ENCODE measurements at regions not wholly inside any gene's neighbourhood (a gene's known extent, or its start where the extent isn't known, plus 50 kb on each side); places are given as distances from the start of the nearest gene placed in this dataset.

DNA sequence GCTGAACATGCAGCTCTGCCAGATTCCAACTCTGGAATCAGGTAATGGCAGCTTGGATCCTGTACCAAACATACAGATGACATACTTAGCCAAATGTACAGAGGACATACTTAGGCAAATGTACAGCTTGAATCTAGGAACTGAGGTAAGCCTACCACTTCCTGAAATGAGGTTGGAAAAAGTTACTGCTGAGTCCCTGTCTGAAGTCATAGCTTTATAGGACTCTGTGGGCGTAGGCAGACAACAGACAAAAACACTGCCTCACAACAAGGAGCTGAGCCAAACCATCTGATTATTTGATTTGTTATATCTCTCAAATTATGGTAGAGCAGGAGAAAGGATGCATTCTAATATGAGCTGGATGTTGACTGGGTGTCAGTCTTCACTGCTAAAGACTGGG lies 290.2 kb upstream of the TCF4 start:
- no peak for DNase-seq (ENCODE audit: low spot score)
- TF ChIP-seq, protein P1, sequence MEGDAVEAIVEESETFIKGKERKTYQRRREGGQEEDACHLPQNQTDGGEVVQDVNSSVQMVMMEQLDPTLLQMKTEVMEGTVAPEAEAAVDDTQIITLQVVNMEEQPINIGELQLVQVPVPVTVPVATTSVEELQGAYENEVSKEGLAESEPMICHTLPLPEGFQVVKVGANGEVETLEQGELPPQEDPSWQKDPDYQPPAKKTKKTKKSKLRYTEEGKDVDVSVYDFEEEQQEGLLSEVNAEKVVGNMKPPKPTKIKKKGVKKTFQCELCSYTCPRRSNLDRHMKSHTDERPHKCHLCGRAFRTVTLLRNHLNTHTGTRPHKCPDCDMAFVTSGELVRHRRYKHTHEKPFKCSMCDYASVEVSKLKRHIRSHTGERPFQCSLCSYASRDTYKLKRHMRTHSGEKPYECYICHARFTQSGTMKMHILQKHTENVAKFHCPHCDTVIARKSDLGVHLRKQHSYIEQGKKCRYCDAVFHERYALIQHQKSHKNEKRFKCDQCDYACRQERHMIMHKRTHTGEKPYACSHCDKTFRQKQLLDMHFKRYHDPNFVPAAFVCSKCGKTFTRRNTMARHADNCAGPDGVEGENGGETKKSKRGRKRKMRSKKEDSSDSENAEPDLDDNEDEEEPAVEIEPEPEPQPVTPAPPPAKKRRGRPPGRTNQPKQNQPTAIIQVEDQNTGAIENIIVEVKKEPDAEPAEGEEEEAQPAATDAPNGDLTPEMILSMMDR (IDR thresholded peaks at IDR 0.05; ENCODE audit: extremely low read depth, missing control alignments): no peak

DNA sequence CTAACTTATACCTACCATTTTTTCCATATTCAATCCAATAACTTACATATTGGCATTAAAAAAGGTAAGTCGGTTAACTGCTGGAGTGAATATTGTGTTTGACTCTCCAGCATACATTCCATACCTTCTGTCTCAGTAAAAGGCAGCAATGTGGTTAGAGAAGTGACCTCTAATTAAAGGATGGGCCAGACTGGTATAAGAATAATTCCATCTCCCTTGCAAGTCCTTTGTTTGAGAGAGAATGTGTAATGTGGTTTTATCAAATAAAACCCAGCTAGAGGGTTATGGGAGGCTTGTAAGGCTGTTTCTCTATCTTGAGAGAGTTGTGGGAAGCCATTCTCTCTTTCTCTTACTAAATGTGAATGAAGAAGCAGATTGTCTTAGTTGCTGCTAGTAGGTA lies 289.3 kb upstream of the TCF4 start:
- TF ChIP-seq, protein P1 (IDR thresholded peaks at IDR 0.05; ENCODE audit: extremely low read depth, missing control alignments): no peak
- no peak for DNase-seq (ENCODE audit: low spot score)

DNA sequence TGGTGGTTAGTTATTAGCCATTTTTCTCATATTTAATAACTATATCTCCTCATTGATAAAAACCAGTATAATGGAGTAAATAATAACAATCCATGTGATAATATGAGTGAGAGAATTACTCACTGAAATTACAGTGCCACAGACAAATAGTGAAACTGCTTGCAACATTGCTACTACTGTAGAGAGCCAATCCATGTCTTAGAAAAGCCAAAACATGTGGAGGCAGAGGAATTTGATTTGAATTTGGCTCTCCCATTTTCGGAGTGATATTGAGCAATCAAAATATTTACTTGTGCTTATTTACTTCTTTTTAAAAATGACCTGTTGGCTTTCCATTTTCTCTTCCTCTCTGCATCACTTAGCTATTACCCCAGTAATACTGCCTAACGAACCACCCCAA lies 288.3 kb upstream of the TCF4 start:
- TF ChIP-seq, protein P1 (IDR thresholded peaks at IDR 0.05; ENCODE audit: extremely low read depth, missing control alignments): no peak
- no peak for DNase-seq (ENCODE audit: low spot score)

DNA sequence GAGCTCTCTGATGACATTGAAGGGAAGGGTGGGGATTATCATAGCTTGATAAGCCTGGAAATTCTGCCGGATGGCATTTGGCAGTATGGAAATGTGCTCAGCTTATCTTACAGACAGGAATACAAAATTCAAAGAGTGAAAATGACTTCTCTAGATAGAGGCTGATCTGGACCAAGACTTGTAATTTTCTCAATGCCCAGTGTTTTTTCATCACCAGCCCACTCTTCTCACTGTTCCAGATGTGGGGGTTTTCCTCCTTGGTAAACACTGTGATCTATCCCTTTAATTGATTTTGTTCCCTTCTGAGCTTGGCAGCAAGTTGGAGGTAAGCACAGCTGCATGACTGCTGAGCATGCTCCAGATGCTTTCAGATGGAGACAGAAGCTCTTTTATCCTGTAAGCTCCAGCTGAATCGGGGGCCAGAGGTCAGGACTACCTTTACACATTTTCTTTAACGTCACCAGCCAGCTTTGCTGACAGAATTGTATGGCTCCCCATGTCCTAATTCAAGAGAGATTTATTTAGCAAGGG lies 287.4 kb upstream of the TCF4 start:
- no peak for DNase-seq (ENCODE audit: low spot score)
- TF ChIP-seq, protein P1 (IDR thresholded peaks at IDR 0.05; ENCODE audit: extremely low read depth, missing control alignments): no peak

DNA sequence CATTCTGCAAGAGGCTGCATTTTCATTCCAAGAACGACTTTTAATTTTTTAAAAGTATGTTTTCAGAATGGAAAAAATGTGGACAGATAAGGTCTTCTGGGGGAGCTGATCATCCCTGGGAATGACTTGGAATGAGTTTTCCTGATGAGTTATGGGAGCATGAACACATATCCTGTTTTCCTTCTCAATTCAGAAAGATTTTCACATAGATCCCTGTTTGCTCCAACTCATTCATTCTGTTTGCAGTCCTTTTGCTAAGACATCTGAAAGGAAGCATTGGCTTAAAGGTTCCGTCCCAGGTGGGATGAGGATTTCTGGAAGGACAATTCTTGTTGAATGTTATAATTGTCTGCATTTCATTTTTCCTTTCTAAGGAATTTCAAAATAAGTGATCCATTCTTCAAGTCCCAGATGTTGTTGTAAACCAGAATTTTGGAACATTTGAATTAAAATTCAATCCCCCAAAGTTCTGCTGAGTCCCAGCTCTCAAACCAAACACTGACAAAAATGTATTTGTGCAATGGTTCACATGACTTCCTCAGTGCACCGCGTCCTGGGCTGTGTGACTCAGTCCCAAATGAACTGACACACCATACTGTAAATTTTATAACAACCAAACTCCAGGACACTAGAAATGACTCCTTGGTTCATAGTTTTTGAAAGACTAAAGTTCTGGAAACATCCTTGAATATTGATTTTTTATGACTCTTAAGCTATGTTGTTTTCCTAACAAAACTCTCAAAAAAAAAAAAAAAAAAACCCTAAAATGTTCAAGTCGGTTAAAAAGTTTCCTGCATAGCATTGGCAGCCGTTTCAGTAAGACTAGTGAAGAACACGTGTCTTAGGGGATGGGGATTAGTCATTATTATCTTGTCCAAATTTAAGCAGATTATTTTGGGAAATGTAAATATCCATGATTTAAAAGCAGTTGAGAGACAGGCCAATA lies 281.8 kb upstream of the TCF4 start:
- TF ChIP-seq, protein P1 (IDR thresholded peaks at IDR 0.05; ENCODE audit: extremely low read depth, missing control alignments): no peak
- no peak for DNase-seq (ENCODE audit: low spot score)

DNA sequence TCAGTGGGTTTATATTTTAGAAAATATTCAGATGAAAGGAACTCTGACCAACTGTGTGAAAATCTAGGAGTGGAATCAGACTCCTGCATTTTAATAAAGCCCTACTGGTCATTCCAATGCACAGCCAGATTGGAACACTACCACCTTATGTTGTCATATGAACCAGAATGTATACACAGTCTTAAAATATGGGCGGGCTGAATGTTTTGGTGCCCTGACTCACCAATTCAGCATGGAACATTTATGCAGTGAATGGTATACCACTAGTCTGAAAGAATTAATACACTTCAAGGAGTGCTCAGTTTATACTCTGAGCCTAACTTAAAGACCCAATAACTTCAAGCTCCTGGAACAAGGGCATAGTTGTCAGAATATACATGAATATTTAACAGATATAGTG lies 280.9 kb upstream of the TCF4 start:
- TF ChIP-seq, protein P1 (IDR thresholded peaks at IDR 0.05; ENCODE audit: extremely low read depth, missing control alignments): no peak
- no peak for DNase-seq (ENCODE audit: low spot score)

DNA sequence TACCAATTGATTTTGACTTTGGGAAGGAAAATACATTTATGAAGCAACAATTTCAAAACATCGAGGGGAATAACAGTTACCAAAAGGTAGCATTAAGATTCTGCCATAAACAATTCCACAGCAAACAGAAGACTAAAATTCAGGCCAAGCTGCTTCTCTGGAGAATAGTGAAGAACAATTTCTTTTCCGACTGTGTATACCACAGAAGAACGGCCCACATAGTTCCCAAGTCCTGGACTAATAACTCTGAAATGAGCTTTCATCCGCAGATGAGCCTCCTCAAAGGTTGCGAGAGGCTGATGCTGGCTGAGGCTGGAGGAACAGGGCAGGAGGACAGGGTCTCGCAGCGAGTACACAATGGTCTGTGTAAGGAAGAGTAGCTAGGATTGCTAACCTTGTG lies 278.9 kb upstream of the TCF4 start:
- DNase-seq (ENCODE audit: low spot score): no peak

More for the DNA sequence above, 278.9 kb upstream of the TCF4 start:
- TF ChIP-seq, protein P1 (IDR thresholded peaks at IDR 0.05; ENCODE audit: extremely low read depth, missing control alignments): no peak
